PFSK-1 (cell line): ENCODE measurements at regions not wholly inside any gene's neighbourhood (a gene's known extent, or its start where the extent isn't known, plus 50 kb on each side); places are given as distances from the start of the nearest gene placed in this dataset.

Experiments used
- FOXP2 ChIP-seq: optimal IDR thresholded peaks from 2 replicates; pipeline ENCODE3; 2011; ENCODE audit warnings: borderline replicate concordance, control low read depth, inconsistent platforms; ENCODE audit not compliant: insufficient read depth; ENCODE audit errors: extremely low read length, extremely low read depth
- POLR2AphosphoS5 ChIP-seq: IDR thresholded peaks from 2 replicates; pipeline ENCODE4 v1.6.1; 2012; ENCODE audit warnings: low read depth, mild to moderate bottlenecking, control low read depth, low read length, moderate library complexity
- REST ChIP-seq, 2 experiments: IDR thresholded peaks; 2 replicates each; pipeline versions ENCODE4 v1.6.1 to v1.8.0; 2011 to 2012; ENCODE audit warnings: low read depth in 2 of 2, low read length in 2 of 2, control low read depth in 1 of 2, inconsistent platforms in 1 of 2, mild to moderate bottlenecking in 1 of 2, moderate library complexity in 1 of 2; ENCODE audit not compliant: insufficient read depth in 1 of 2
- SIN3A ChIP-seq: IDR thresholded peaks from 2 replicates; pipeline ENCODE4 v1.6.1; 2012; ENCODE audit warnings: mild to moderate bottlenecking, low read length, moderate library complexity, borderline replicate concordance; ENCODE audit not compliant: insufficient read depth
- TAF1 ChIP-seq: IDR thresholded peaks from 2 replicates; pipeline ENCODE4 v1.6.1; 2012; ENCODE audit warnings: low read length, control low read depth, borderline replicate concordance; ENCODE audit not compliant: insufficient read depth

- no peak for TF ChIP-seq SIN3A
- TF ChIP-seq TAF1: no peak
- TF ChIP-seq POLR2AphosphoS5: no peak
- TF ChIP-seq REST (IDR thresholded peaks at IDR 0.05; ENCODE audit: insufficient read depth in 1 of 2, low read depth in 2 of 2, low read length in 2 of 2): no peak
- no peak for TF ChIP-seq FOXP2
These were observed 962.3 kb upstream of the NXPH2 start for GRCh38 chr2:139742216-139743172.

GRCh38 chr2:139737659-139738058 lies 957.5 kb upstream of the NXPH2 start:
- no peak for TF ChIP-seq TAF1
- no peak for TF ChIP-seq FOXP2
- no peak for TF ChIP-seq POLR2AphosphoS5
- TF ChIP-seq REST (IDR thresholded peaks at IDR 0.05; ENCODE audit: insufficient read depth in 1 of 2, low read depth in 2 of 2, low read length in 2 of 2): no peak
- TF ChIP-seq SIN3A: no peak

- TF ChIP-seq FOXP2: no peak
- TF ChIP-seq TAF1: no peak
- no peak for TF ChIP-seq REST (IDR thresholded peaks at IDR 0.05; ENCODE audit: insufficient read depth in 1 of 2, low read depth in 2 of 2, low read length in 2 of 2)
- TF ChIP-seq POLR2AphosphoS5: no peak
- no peak for TF ChIP-seq SIN3A
These were observed 950.0 kb upstream of the NXPH2 start for GRCh38 chr2:139730197-139730596.

GRCh38 chr2:139721411-139721995 lies 941.3 kb upstream of the NXPH2 start:
- no peak for TF ChIP-seq FOXP2
- TF ChIP-seq TAF1: no peak
- no peak for TF ChIP-seq POLR2AphosphoS5
- TF ChIP-seq REST (IDR thresholded peaks at IDR 0.05; ENCODE audit: insufficient read depth in 1 of 2, low read depth in 2 of 2, low read length in 2 of 2): no peak
